ENCODE measurements at regions not wholly inside any gene's neighbourhood (a gene's known extent, or its start where the extent isn't known, plus 50 kb on each side); places are given as distances from the start of the nearest gene placed in this dataset.

GRCh38 chr6:51019806-51020205 is 201.1 kb downstream of the TFAP2B start:
- Histone ChIP-seq H3K4me1 (ENCODE audit: control insufficient read depth in 1 of 2, insufficient read depth in 2 of 2, low read length in 2 of 2) (no peaks in the 10 kb centered on the region), H3K36me3 (ENCODE audit: control insufficient read depth in 1 of 2, insufficient read depth in 2 of 2, low read length in 1 of 2) (no peaks in the 10 kb centered on the region), H3K4me3 (ENCODE audit: low read length in 2 of 2) (no peak overlapping the region), H3K27me3 (ENCODE audit: control insufficient read depth in 1 of 2, insufficient read depth in 2 of 2, low read length in 1 of 2) (no peaks in the 10 kb centered on the region), H3K27ac (ENCODE audit: low read depth in 1 of 2, low read length in 2 of 2) (no peak overlapping the region), H3K9me3 (ENCODE audit: control insufficient read depth, low read length) (no peaks in the 10 kb centered on the region)
- 57 to 58% methylated on average over 5 of the region's 5 CpGs for WGBS, 2 donors
- DNase-seq (no peak), ATAC-seq (ENCODE audit: low FRiP score) (no peak)
- intact Hi-C loops (cut with DNase I) = no loop called here

GRCh38 chr6:51021171-51021570 is 202.5 kb downstream of the TFAP2B start:
- no peaks in the 10 kb centered on the region for H3K36me3 ChIP-seq (ENCODE audit: control insufficient read depth in 1 of 2, insufficient read depth in 2 of 2, low read length in 1 of 2)
- intact Hi-C loops (cut with DNase I) = no loop called here
- ATAC-seq (ENCODE audit: low FRiP score) (no peak), DNase-seq (no peak)
- WGBS, 2 donors = 58 to 59% methylated on average over 3 of the region's 3 CpGs
- H3K4me3 ChIP-seq (ENCODE audit: low read length in 2 of 2) = no peak overlapping the region
- H3K27ac ChIP-seq (ENCODE audit: low read depth in 1 of 2, low read length in 2 of 2) = no peak overlapping the region
- H3K4me1 ChIP-seq (ENCODE audit: control insufficient read depth in 1 of 2, insufficient read depth in 2 of 2, low read length in 2 of 2) = no peaks in the 10 kb centered on the region
- H3K9me3 ChIP-seq (ENCODE audit: control insufficient read depth, low read length) = no peaks in the 10 kb centered on the region
- no peaks in the 10 kb centered on the region for H3K27me3 ChIP-seq (ENCODE audit: control insufficient read depth in 1 of 2, insufficient read depth in 2 of 2, low read length in 1 of 2)

- 57 to 63% methylated on average over 3 of the region's 3 CpGs for WGBS, 2 donors
- no peak for DNase-seq
- Histone ChIP-seq H3K9me3 (ENCODE audit: control insufficient read depth, low read length) (no peaks in the 10 kb centered on the region), H3K36me3 (ENCODE audit: control insufficient read depth in 1 of 2, insufficient read depth in 2 of 2, low read length in 1 of 2) (no peaks in the 10 kb centered on the region), H3K27ac (ENCODE audit: low read depth in 1 of 2, low read length in 2 of 2) (no peak overlapping the region), H3K27me3 (ENCODE audit: control insufficient read depth in 1 of 2, insufficient read depth in 2 of 2, low read length in 1 of 2) (no peaks in the 10 kb centered on the region), H3K4me1 (ENCODE audit: control insufficient read depth in 1 of 2, insufficient read depth in 2 of 2, low read length in 2 of 2) (no peaks in the 10 kb centered on the region), H3K4me3 (ENCODE audit: low read length in 2 of 2) (no peak overlapping the region)
- intact Hi-C loops (cut with DNase I) = no loop called here
- no peak for ATAC-seq (ENCODE audit: low FRiP score)
Measured at GRCh38 chr6:51024126-51024525, 205.5 kb downstream of the TFAP2B start.

GRCh38 chr6:51025082-51025777 is 206.6 kb downstream of the TFAP2B start:
- WGBS, 2 donors = 78% methylated on average over 18 of the region's 18 CpGs
- ATAC-seq (ENCODE audit: low FRiP score) (no peak), DNase-seq (no peak)
- Histone ChIP-seq H3K4me1 (ENCODE audit: control insufficient read depth in 1 of 2, insufficient read depth in 2 of 2, low read length in 2 of 2) (no peaks in the 10 kb centered on the region), H3K27ac (ENCODE audit: low read depth in 1 of 2, low read length in 2 of 2) (no peak overlapping the region), H3K36me3 (ENCODE audit: control insufficient read depth in 1 of 2, insufficient read depth in 2 of 2, low read length in 1 of 2) (no peaks in the 10 kb centered on the region), H3K9me3 (ENCODE audit: control insufficient read depth, low read length) (no peaks in the 10 kb centered on the region), H3K4me3 (ENCODE audit: low read length in 2 of 2) (no peak overlapping the region), H3K27me3 (ENCODE audit: control insufficient read depth in 1 of 2, insufficient read depth in 2 of 2, low read length in 1 of 2) (no peaks in the 10 kb centered on the region)
- intact Hi-C loops (cut with DNase I) = no loop called here

- no peaks in the 10 kb centered on the region for H3K9me3 ChIP-seq (ENCODE audit: control insufficient read depth, low read length)
- no peak for DNase-seq
- H3K36me3 ChIP-seq (ENCODE audit: control insufficient read depth in 1 of 2, insufficient read depth in 2 of 2, low read length in 1 of 2) = no peaks in the 10 kb centered on the region
- H3K27ac ChIP-seq (ENCODE audit: low read depth in 1 of 2, low read length in 2 of 2) = no peak overlapping the region
- no peak for ATAC-seq (ENCODE audit: low FRiP score)
- intact Hi-C loops (cut with DNase I) = no loop called here
- no peak overlapping the region for H3K4me3 ChIP-seq (ENCODE audit: low read length in 2 of 2)
- H3K4me1 ChIP-seq (ENCODE audit: control insufficient read depth in 1 of 2, insufficient read depth in 2 of 2, low read length in 2 of 2) = no peaks in the 10 kb centered on the region
- H3K27me3 ChIP-seq (ENCODE audit: control insufficient read depth in 1 of 2, insufficient read depth in 2 of 2, low read length in 1 of 2) = no peaks in the 10 kb centered on the region
- WGBS, 2 donors = 65 to 70% methylated on average over 5 of the region's 5 CpGs
Measured at GRCh38 chr6:51027283-51028065, 208.8 kb downstream of the TFAP2B start.

- no peak for DNase-seq
- H3K36me3 ChIP-seq (ENCODE audit: control insufficient read depth in 1 of 2, insufficient read depth in 2 of 2, low read length in 1 of 2) = no peaks in the 10 kb centered on the region
Measured at GRCh38 chr6:51028276-51028675, 209.6 kb downstream of the TFAP2B start.

GRCh38 chr6:51029561-51029960 is 210.9 kb downstream of the TFAP2B start:
- 0 to 1% methylated on average over 1 of the region's 1 CpG for WGBS, 2 donors
- intact Hi-C loops (cut with DNase I) = no loop called here
- Histone ChIP-seq H3K4me1 (ENCODE audit: control insufficient read depth in 1 of 2, insufficient read depth in 2 of 2, low read length in 2 of 2) (no peaks in the 10 kb centered on the region), H3K36me3 (ENCODE audit: control insufficient read depth in 1 of 2, insufficient read depth in 2 of 2, low read length in 1 of 2) (no peaks in the 10 kb centered on the region), H3K9me3 (ENCODE audit: control insufficient read depth, low read length) (no peaks in the 10 kb centered on the region), H3K27me3 (ENCODE audit: control insufficient read depth in 1 of 2, insufficient read depth in 2 of 2, low read length in 1 of 2) (no peaks in the 10 kb centered on the region), H3K27ac (ENCODE audit: low read depth in 1 of 2, low read length in 2 of 2) (no peak overlapping the region), H3K4me3 (ENCODE audit: low read length in 2 of 2) (no peak overlapping the region)
- DNase-seq = no peak
- ATAC-seq (ENCODE audit: low FRiP score) = no peak

More at GRCh38 chr6:51028276-51028675, 209.6 kb downstream of the TFAP2B start:
- 0% methylated on average over 1 of the region's 1 CpG for WGBS, 2 donors
- no peak overlapping the region for H3K4me3 ChIP-seq (ENCODE audit: low read length in 2 of 2)
- H3K27ac ChIP-seq (ENCODE audit: low read depth in 1 of 2, low read length in 2 of 2) = no peak overlapping the region
- intact Hi-C loops (cut with DNase I) = no loop called here
- ATAC-seq (ENCODE audit: low FRiP score) = no peak
- no peaks in the 10 kb centered on the region for H3K4me1 ChIP-seq (ENCODE audit: control insufficient read depth in 1 of 2, insufficient read depth in 2 of 2, low read length in 2 of 2)
- H3K9me3 ChIP-seq (ENCODE audit: control insufficient read depth, low read length) = no peaks in the 10 kb centered on the region
- H3K27me3 ChIP-seq (ENCODE audit: control insufficient read depth in 1 of 2, insufficient read depth in 2 of 2, low read length in 1 of 2) = no peaks in the 10 kb centered on the region

- WGBS, 2 donors = 69 to 79% methylated on average over 2 of the region's 2 CpGs
- no peaks in the 10 kb centered on the region for H3K4me1 ChIP-seq (ENCODE audit: control insufficient read depth in 1 of 2, insufficient read depth in 2 of 2, low read length in 2 of 2)
- H3K27me3 ChIP-seq (ENCODE audit: control insufficient read depth in 1 of 2, insufficient read depth in 2 of 2, low read length in 1 of 2) = no peaks in the 10 kb centered on the region
- H3K9me3 ChIP-seq (ENCODE audit: control insufficient read depth, low read length) = no peaks in the 10 kb centered on the region
- H3K4me3 ChIP-seq (ENCODE audit: low read length in 2 of 2) = no peak overlapping the region
- ATAC-seq (ENCODE audit: low FRiP score) (no peak), DNase-seq (no peak)
- H3K27ac ChIP-seq (ENCODE audit: low read depth in 1 of 2, low read length in 2 of 2) = no peak overlapping the region
- no peaks in the 10 kb centered on the region for H3K36me3 ChIP-seq (ENCODE audit: control insufficient read depth in 1 of 2, insufficient read depth in 2 of 2, low read length in 1 of 2)
- intact Hi-C loops (cut with DNase I) = no loop called here
Measured at GRCh38 chr6:51045548-51045947, 226.9 kb downstream of the TFAP2B start.

Data from aorta (tissue), 5 donors.